Natural killer cell (primary cell): ENCODE measurements at regions not wholly inside any gene's neighbourhood (a gene's known extent, or its start where the extent isn't known, plus 50 kb on each side); places are given as distances from the start of the nearest gene placed in this dataset.

Experiments
- ATAC-seq, 3 donors: fragments of 150-1000 bp in 2 of 3; fragments of 200-7000 bp in 1 of 3; cut with Tn5 transposase; 1 replicate in 1 of 3; 2 replicates in 2 of 3; pipeline ENCODE4 v1.10.0; 2021; ENCODE audit warnings: mild to moderate bottlenecking in 2 of 3, moderate library complexity in 2 of 3
- DNase-seq, 2 donors: peaks; one replicate each; pipeline versions ENCODE4 v3.0.0 to v3.0.0-alpha.2; 2013 to 2021; ENCODE audit warnings: mixed read lengths in 1 of 2
- H3K27ac ChIP-seq: one replicate; pipeline ENCODE4 v1.5.1; 2013; ENCODE audit warnings: mild to moderate bottlenecking, low read length
- H3K27me3 ChIP-seq: one replicate; pipeline ENCODE4 v1.6.1; 2013; ENCODE audit warnings: low read length; ENCODE audit not compliant: control insufficient read depth, insufficient read depth
- H3K36me3 ChIP-seq: one replicate; pipeline ENCODE4 v1.6.1; 2013; ENCODE audit warnings: low read length; ENCODE audit not compliant: control insufficient read depth, insufficient read depth
- H3K4me1 ChIP-seq: one replicate; pipeline ENCODE4 v1.6.1; 2013; ENCODE audit warnings: low read length; ENCODE audit not compliant: control insufficient read depth, insufficient read depth
- H3K4me3 ChIP-seq: one replicate; pipeline ENCODE4 v1.5.1; 2013; ENCODE audit warnings: low read length
- H3K9me3 ChIP-seq: one replicate; pipeline ENCODE4 v1.6.1; 2013; ENCODE audit warnings: low read length; ENCODE audit not compliant: control insufficient read depth, insufficient read depth
- H3K27ac Mint-ChIP-seq, 2 donors: one replicate each; pipeline ENCODE4 v1.8.0; 2022; ENCODE audit warnings: mild to moderate bottlenecking in 2 of 2, mixed read lengths in 2 of 2, moderate library complexity in 1 of 2
- H3K27me3 Mint-ChIP-seq, 2 donors: one replicate each; pipeline ENCODE4 v1.8.0; 2022; ENCODE audit warnings: low read depth in 2 of 2, mixed read lengths in 2 of 2
- H3K36me3 Mint-ChIP-seq: one replicate; pipeline ENCODE4 v1.8.0; 2022; ENCODE audit warnings: mixed read lengths
- H3K4me1 Mint-ChIP-seq, 2 donors: one replicate each; pipeline ENCODE4 v1.8.0; 2022; ENCODE audit warnings: mixed read lengths in 2 of 2
- H3K4me3 Mint-ChIP-seq: one replicate; pipeline ENCODE4 v1.8.0; 2022; ENCODE audit warnings: mild to moderate bottlenecking, moderate library complexity, mixed read lengths
- H3K9me3 Mint-ChIP-seq, 2 donors: one replicate each; pipeline ENCODE4 v1.8.0; 2022; ENCODE audit warnings: mixed read lengths in 2 of 2
- WGBS: methylation state at CpG from one replicate; pipeline ENCODE4 v1.1.7; 2013; ENCODE audit warnings: missing lambda C conversion rate; ENCODE audit not compliant: insufficient coverage; 5-methylcytosine and 5-hydroxymethylcytosine counted together
- intact Hi-C: fragments of 100-400 bp; cut with micrococcal nuclease; formaldehyde crosslinking; loops from one replicate; pipeline ENCODE4 v1.14.2; 2022
- TF ChIP-seq, protein P1 (sequence below): fragments of 200-600 bp; IDR thresholded peaks from one replicate; pipeline ENCODE4 v1.8.0; 2022; ENCODE audit warnings: antibody characterized with exemption

DNA sequence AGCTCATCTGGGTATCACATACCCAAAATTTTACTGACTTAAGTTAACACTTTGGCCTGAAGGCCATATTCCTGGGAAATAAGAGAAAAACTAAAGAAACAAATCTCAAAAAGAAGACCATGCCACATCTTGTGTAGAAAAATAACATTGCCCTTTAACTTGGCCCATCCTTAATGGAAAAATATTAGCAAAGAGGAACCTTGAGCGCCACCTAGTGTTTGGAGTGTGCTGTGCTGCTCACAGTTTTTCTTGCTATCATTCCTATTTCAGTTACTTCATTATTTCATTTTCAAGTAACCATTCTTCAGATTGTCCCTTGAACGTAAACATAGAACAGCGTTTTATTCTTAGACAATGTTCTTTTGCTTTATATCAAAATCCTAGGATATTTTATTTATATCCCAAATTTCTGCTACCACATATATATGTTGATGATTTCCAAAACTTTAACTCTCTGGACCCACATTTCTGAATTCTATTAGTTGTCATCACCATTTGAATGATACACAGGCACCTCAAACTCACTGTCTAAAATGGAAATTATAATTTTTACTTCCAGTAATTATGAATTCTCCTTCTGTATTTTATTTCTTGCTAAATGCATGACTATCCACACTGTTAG, 999.0 kb upstream of the ADGRL3 start:
- intact Hi-C loops: no loop called here
- Histone ChIP-seq H3K27ac (no peak overlapping the region), H3K27me3 (no peaks in the 10 kb centered on the region), H3K4me3 (no peak overlapping the region), H3K9me3 (no peaks in the 10 kb centered on the region), H3K4me1 (no peaks in the 10 kb centered on the region), H3K36me3 (no peaks in the 10 kb centered on the region)
- DNase-seq: peak in 1 of 2 donors; percentile 29
- Mint-ChIP-seq H3K27ac (no peak overlapping the region), H3K4me1 (no peaks in the 10 kb centered on the region), H3K27me3 (no peaks in the 10 kb centered on the region), H3K36me3 (no peaks in the 10 kb centered on the region), H3K9me3 (no peaks in the 10 kb centered on the region), H3K4me3 (no peak overlapping the region)
- ATAC-seq: peak in 1 of 3 donors; percentile 24
- WGBS: 11% methylated on average over 3 of the region's 3 CpGs
- TF ChIP-seq, protein P1, sequence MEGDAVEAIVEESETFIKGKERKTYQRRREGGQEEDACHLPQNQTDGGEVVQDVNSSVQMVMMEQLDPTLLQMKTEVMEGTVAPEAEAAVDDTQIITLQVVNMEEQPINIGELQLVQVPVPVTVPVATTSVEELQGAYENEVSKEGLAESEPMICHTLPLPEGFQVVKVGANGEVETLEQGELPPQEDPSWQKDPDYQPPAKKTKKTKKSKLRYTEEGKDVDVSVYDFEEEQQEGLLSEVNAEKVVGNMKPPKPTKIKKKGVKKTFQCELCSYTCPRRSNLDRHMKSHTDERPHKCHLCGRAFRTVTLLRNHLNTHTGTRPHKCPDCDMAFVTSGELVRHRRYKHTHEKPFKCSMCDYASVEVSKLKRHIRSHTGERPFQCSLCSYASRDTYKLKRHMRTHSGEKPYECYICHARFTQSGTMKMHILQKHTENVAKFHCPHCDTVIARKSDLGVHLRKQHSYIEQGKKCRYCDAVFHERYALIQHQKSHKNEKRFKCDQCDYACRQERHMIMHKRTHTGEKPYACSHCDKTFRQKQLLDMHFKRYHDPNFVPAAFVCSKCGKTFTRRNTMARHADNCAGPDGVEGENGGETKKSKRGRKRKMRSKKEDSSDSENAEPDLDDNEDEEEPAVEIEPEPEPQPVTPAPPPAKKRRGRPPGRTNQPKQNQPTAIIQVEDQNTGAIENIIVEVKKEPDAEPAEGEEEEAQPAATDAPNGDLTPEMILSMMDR: peak; percentile 58

DNA sequence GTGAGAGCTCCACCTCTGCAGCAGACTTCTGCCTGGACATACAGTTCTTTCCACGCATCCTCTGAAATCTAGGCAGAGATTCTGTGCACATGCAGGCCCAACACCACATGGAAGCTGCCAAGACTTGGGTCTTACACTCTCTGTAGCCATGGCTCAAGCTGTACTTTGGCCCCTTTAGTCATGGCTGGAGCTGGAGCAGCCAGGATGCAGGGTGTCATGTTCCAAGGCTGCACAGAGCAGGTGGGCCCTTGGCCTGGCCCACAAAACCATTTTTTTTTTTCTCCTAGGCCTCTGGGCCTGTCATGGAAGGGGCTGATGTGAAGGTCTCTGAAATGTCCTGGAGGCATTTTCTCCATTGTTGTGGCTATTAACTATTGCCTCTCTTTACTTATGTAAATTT, 990.5 kb upstream of the ADGRL3 start:
- TF ChIP-seq, protein P1: no peak
- Mint-ChIP-seq H3K4me3 (no peak overlapping the region), H3K36me3 (no peaks in the 10 kb centered on the region), H3K27ac (no peak overlapping the region), H3K4me1 (no peaks in the 10 kb centered on the region), H3K9me3 (peaks cover 2 to 4% of the 10 kb centered on the region in 2 donors), H3K27me3 (no peaks in the 10 kb centered on the region)
- no peak overlapping the region for H3K27ac ChIP-seq
- H3K9me3 ChIP-seq: peaks cover 6% of the 10 kb centered on the region
- no peaks in the 10 kb centered on the region for H3K27me3 ChIP-seq
- DNase-seq: no peak
- 68% methylated on average over 1 of the region's 1 CpG for WGBS
- H3K4me1 ChIP-seq: no peaks in the 10 kb centered on the region
- intact Hi-C loops: no loop called here
- H3K4me3 ChIP-seq: no peak overlapping the region
- H3K36me3 ChIP-seq: no peaks in the 10 kb centered on the region
- no peak for ATAC-seq

DNA sequence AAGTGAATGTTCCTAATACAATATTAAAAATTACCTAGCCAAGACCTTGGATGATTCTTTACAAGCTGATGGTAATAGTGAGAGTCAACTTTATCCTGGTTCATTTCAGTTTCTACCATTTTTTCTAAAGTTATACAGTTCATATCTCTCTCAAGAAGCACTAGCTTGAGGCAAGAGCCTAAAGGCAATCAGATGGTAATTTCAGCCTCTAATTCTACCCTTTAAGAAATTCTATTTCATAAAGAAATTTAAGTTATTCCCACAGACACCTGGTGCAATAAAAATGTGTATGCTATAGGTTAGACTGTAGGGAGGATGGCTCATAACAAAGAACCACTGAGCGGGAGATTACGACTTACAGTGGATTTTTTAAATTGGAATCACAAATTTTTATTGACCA, 984.2 kb upstream of the ADGRL3 start:
- H3K9me3 Mint-ChIP-seq: peaks cover 3 to 4% of the 10 kb centered on the region in 2 donors
- intact Hi-C loops: no loop called here

More for the DNA sequence above, 984.2 kb upstream of the ADGRL3 start:
- no peaks in the 10 kb centered on the region for H3K36me3 Mint-ChIP-seq
- H3K4me1 Mint-ChIP-seq: no peaks in the 10 kb centered on the region
- no peaks in the 10 kb centered on the region for H3K36me3 ChIP-seq
- H3K27me3 Mint-ChIP-seq: no peaks in the 10 kb centered on the region
- no peaks in the 10 kb centered on the region for H3K9me3 ChIP-seq
- WGBS: 100% methylated on average over 2 of the region's 2 CpGs
- H3K27me3 ChIP-seq: no peaks in the 10 kb centered on the region
- H3K4me3 ChIP-seq: no peak overlapping the region
- no peaks in the 10 kb centered on the region for H3K4me1 ChIP-seq
- DNase-seq: no peak
- H3K4me3 Mint-ChIP-seq: no peak overlapping the region
- TF ChIP-seq, protein P1: no peak
- ATAC-seq: no peak
- H3K27ac ChIP-seq: no peak overlapping the region
- no peak overlapping the region for H3K27ac Mint-ChIP-seq
